ENCODE measurements at regions not wholly inside any gene's neighbourhood (a gene's known extent, or its start where the extent isn't known, plus 50 kb on each side); places are given as distances from the start of the nearest gene placed in this dataset.
"Not testable (repeated sequence)": the region's sequence is repeated elsewhere in the genome, so short reads cannot be mapped to it uniquely, and the experiment has no call there.

DNA sequence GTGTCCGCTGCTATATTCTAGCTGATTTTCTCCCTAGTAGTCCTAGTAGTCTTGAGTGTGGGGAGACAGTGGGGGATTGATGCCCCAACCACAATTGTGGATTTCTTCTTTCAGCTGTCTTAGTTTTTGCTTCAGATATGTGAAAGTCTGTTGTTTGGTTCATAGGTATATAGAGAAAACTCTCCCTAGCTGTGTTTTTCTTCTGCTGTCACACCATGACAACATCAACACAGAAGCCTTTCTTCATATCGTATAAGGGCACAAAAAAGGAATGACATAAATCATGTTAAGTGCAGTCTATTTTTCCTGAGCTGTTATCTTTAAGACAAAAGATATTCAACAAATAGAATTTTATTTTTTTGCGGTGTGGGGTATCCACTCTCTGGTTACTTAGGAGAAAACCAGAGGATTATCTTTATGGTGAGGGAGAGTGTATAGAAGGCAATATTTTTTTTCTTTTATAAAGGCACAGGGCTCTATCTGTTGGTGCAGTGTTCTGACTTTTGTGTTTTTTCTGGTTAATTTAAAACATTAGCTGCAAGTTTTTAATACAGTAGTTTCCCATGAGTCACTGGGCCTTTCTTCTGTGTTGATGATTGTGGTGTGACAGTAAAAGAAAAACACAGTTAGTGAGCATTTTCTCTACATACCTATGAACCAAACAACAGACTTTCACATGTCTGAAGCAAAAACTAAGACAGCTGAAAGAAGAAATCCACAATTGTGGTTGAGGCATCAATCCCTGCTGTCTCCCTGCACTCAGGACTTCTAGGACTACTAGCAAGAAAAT, 139.3 kb upstream of the PLGLB2 start:
- not testable (repeated sequence) for H3K9me3 Mint-ChIP-seq; DNase-seq (ENCODE audit: low spot score in 2 of 2); H3K27ac Mint-ChIP-seq; H3K36me3 Mint-ChIP-seq
- peak in 1 of 2 donors; percentile 13 for ATAC-seq

DNA sequence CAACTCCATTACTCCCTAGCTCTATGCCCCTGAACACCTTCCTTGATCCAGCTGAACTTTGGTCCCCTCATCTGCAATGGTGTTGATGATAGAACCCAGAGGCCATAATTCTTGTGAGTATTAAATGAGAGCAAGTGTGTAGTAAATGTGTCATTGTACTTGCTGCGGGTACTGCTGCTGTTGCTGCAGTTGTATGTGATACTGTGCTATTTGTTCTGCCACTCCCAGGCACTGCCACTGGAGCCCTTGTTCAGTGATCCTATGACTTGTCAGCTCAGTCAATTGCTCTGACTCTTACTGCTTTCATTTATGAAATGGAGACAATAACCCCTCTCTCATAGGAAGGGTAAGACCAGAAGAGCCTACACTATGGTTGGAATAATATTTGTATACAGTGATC, 136.9 kb upstream of the PLGLB2 start:
- not testable (repeated sequence) for H3K9me3 Mint-ChIP-seq; ATAC-seq; H3K27ac Mint-ChIP-seq; H3K36me3 Mint-ChIP-seq; DNase-seq (ENCODE audit: low spot score in 2 of 2)

DNA sequence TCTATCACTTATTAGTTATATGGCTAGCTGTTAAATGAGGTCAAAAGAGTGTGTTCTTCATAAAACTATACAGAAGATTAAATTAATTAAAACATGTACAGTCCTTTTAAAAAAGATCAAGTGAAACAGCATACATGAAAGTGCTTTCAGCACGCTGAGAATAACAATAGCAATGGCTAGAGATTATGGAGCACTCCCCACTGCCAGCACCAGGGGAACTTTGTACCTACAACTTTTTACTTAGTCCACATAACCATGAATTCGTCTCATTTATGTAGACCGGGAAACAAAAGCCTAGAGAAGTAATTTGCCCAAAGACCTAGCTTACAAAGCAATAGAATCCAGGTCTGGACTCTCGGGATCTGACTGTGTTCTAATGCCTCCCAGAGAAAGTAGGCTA, 136.5 kb upstream of the PLGLB2 start:
- DNase-seq (ENCODE audit: low spot score in 2 of 2); H3K27ac Mint-ChIP-seq; ATAC-seq; H3K36me3 Mint-ChIP-seq; H3K9me3 Mint-ChIP-seq: not testable (repeated sequence)

DNA sequence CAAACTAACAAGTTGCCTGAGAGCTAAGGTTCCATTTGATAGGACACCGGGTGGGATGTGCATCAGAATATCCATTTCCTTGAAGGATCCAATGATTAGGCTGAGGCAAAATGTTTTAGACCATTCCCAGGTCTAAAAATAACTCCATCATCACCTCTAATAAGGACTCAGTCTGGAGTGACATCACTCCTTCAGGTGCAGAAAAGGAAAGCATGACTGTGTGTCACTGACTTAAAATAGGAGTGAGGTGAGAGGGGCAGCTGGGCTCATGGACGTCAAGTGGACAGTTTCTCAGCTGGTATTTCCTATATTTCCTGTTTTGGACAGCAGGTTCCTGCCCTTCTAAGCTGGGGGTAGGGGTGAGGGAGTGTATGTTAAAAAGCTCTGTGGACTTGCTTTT, 135.9 kb upstream of the PLGLB2 start:
- ATAC-seq; DNase-seq (ENCODE audit: low spot score in 2 of 2); H3K27ac Mint-ChIP-seq; H3K9me3 Mint-ChIP-seq; H3K36me3 Mint-ChIP-seq: not testable (repeated sequence)

DNA sequence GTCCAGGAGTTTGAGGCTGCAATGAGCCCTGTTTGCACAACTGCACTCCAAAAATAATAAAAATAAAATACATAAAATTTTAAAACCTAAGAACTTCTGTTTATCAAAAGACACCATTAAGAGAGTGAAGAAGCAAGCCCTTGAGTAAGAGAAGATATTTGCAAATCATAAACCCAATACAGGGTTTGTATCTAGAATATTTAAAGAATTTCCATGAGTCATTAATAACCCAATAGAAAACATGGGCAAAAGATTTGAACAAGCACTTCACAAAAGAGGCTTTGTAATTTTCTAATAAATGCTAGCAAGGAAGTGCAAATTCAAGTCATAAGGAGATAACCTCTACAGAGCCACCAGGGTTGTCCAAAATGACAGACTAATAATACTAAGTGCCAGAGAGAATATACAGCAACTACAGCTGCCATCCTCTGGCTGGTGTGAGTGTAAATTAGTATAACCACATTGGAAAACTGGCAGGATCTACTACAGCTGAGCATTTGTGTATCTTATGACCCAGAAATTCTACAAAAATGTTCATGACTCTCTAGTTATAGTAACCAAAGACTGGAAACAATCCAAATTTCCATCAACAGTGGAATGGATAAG, 133.0 kb upstream of the PLGLB2 start:
- DNase-seq (ENCODE audit: low spot score in 2 of 2); H3K9me3 Mint-ChIP-seq; ATAC-seq; H3K36me3 Mint-ChIP-seq; H3K27ac Mint-ChIP-seq: not testable (repeated sequence)

DNA sequence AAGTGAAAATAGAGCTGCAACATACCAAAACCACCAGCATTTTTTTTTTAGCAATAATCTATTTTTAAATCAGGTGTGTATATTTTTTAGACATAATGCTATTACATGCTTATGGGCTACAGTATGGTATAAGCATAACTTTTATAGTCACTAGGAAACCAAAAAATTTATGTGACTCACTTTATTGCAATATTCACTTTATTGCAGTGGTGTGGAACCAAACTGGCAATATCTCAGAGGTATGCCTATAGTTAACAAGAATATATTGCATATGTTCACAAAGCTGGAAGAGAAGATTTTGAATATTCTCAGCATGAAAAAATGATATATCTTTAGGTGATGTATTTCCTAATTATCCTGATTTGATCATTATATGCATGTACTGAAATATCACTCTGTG, 128.8 kb upstream of the PLGLB2 start:
- ATAC-seq; DNase-seq (ENCODE audit: low spot score in 2 of 2); H3K9me3 Mint-ChIP-seq; H3K36me3 Mint-ChIP-seq; H3K27ac Mint-ChIP-seq: not testable (repeated sequence)

DNA sequence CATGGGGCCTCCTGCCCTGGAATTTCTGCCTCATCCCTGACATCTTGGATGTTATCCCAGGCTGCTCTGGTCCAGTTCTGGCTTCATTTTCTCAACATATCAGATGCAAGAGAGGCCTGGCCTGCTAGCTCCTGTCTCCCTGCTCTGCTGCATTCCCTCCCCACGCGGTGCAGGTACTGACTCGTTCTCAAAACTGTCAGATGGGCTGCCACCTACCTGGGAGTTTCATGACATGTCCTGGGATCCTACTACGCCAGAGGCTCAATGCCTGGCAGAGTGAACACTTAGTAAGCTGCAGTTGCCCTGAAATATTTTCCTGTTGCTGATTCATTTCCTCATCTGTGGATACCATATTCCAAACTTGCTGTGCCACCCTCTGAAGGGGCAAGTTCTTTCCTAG, 126.7 kb upstream of the PLGLB2 start:
- not testable (repeated sequence) for H3K27ac Mint-ChIP-seq; H3K9me3 Mint-ChIP-seq; DNase-seq (ENCODE audit: low spot score in 2 of 2); ATAC-seq; H3K36me3 Mint-ChIP-seq

DNA sequence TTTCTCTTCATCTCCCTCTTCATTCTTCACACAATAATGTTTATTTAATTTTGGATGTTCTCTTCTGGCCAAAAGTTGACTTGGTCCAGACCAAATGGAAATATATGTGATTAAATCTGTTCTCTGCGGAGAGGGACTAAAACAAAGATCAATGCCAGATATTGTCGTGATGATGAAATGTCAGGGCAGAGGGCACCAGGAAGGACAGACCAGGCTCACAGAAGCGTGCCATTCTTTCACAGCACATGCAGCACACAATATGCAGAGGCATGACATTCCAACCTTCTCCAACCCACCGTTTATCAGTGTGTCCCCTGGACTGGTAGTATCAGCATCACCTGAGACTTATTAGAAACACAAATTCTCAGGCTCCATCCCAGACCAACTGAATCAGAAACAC, 125.2 kb upstream of the PLGLB2 start:
- not testable (repeated sequence) for DNase-seq (ENCODE audit: low spot score in 2 of 2); H3K36me3 Mint-ChIP-seq

DNA sequence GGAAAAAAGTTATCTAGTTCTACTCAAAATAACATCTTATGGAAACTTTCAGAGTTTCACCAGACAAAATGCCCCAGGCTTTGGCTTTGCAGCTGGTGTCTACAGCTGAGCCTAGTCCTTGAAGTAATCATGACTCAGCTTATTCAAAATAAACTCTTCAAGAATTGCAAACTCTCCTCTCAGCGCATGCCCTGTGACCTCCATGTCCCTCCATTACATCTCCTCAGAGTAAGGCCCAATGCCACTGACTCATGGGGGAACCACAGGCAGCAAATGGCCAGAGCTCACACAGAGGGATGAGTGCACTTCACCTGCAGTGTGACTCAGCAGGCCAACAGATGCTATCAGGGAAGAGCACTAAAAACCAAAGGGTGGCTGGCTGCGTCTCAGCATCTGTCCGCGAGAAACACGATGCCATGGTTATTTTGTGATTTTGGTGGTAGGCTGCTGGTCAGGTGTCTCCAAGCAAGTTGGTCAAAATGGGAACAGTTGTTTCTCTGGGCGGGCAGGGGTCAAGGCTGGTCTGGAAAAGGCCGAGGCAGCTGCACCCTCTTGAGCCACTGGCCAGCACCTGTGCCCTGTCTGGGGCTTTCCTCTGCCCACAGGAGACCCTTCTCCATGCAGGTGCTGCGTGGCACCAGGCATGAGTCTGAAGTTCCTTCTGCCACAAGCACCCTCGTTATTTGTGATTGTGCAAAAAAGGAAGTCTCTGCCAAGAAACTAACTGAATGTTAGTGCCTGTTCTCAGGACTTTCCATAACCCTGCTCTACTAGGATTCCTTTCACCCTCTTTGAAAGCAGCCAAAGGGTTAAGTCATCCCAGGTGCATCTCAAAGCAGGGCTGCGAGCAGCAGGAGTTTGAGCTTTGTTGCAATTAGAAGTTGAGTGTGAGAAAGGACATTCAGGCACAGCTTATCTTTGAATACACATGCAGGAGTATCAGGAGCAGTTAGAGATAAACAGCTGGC, 118.1 kb upstream of the PLGLB2 start:
- ATAC-seq, result peak; percentile 6 to 57
- DNase-seq (ENCODE audit: low spot score in 2 of 2); H3K27ac Mint-ChIP-seq: not testable (repeated sequence)

More for the DNA sequence above, 125.2 kb upstream of the PLGLB2 start:
- ATAC-seq, H3K27ac Mint-ChIP-seq, H3K9me3 Mint-ChIP-seq: not testable (repeated sequence)

DNA sequence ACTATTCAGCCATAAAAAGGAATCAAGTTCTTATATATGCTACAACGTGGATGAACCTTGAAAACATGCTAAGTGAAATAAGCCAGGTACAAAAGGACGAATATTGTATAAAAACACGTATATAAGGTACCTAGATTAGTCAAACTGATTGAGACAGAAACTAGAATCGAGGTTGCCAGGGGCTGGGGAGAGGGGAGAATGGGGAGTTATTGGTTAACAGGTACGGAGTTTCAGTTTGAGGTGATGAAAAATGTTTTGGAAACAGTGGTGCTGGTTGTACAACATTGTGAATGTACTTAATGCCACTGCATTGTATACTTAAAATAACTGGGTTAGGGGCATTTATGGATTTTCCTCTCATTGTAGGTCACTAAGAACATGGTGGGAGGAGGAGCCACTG, 117.0 kb upstream of the PLGLB2 start:
- H3K36me3 Mint-ChIP-seq; H3K9me3 Mint-ChIP-seq; DNase-seq (ENCODE audit: low spot score in 2 of 2): not testable (repeated sequence)
- ATAC-seq, result peak; percentile 18 to 52
- H3K27ac Mint-ChIP-seq, result peak overlapping the region in 1 of 2 donors; percentile 96

More for the DNA sequence above, 118.1 kb upstream of the PLGLB2 start:
- not testable (repeated sequence) for H3K9me3 Mint-ChIP-seq, H3K36me3 Mint-ChIP-seq

DNA sequence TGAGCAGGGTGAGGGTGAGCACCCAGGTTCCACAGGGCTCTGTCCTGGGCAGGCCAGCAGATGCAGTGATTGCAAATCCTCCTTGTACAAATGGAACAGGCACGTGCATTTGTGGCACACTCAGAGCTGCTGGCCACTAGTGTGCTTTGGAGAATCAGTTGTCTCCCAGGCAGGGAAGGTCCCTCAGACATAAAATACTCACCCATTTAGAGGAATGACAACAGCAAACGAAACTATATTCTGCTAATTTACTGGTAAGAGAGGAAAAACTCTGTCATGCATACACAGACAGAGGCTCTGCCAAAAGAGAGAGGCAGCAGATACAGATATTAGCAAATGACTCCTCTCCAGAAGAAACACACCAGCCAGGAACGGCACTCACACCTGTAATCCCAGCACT, 116.5 kb upstream of the PLGLB2 start:
- DNase-seq (ENCODE audit: low spot score in 2 of 2) (peak in 1 of 2 donors; percentile 23), ATAC-seq (peak; percentile 36 to 55)
- not testable (repeated sequence) for H3K9me3 Mint-ChIP-seq, H3K36me3 Mint-ChIP-seq
- peak overlapping the region; percentile 96 to 97 for H3K27ac Mint-ChIP-seq

DNA sequence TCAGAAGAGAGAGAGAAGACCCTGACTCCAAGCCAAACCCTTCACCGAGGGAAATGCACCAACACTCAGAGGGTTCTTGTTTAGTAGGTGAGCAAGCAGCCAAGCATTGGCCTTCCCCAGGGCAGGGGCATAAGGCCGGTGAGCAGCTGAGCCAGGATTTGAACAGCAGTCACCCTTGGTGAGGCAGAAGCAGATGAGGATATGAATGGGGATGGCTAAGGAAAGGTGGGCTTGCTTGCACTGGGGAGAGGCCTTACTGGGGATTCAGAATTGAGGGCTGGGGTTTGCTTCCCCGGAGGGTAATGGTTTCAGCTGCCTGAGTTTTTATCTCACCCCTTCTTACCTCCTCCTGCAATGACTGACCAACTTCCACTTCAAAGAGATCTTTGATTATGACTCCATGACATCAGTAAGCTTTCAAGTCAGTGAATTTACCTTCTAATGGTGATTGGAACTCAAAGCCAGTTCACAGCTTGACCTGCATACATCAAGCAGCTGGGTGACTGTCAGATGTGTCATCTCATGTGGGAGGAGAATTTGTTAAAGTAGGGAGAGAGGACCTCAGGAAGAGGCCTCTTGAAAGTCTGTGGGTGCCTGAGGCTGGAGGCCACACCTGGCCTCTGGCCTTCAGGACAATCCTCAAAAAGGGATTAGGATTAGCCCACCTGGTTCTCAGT, 114.5 kb upstream of the PLGLB2 start:
- not testable (repeated sequence) for DNase-seq (ENCODE audit: low spot score in 2 of 2); H3K36me3 Mint-ChIP-seq; H3K9me3 Mint-ChIP-seq
- ATAC-seq, result peak; percentile 52 to 64
- peak overlapping the region; percentile 74 to 85 for H3K27ac Mint-ChIP-seq

DNA sequence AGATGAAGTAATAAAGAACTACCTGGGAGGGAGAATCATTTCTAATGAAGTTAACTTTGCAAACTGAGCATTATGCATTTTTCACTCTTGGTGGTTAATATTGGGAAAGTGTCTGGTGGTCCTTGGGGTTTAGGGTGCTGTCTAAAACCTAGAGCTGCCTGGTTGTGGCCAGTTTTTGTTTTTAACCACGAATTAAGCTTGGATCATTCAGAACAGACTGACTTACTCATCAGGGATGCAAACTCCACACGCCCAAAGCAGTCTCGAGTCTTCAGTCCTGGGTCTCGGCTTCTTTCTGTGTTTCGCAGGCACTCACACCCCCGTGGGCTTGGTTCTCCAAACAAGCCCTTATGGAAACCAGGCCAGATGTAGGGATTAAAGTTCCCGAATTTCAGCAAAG, 113.8 kb upstream of the PLGLB2 start:
- not testable (repeated sequence) for H3K36me3 Mint-ChIP-seq; H3K9me3 Mint-ChIP-seq; DNase-seq (ENCODE audit: low spot score in 2 of 2)
- H3K27ac Mint-ChIP-seq, result peak overlapping the region; percentile 85 to 96
- peak; percentile 42 to 59 for ATAC-seq

DNA sequence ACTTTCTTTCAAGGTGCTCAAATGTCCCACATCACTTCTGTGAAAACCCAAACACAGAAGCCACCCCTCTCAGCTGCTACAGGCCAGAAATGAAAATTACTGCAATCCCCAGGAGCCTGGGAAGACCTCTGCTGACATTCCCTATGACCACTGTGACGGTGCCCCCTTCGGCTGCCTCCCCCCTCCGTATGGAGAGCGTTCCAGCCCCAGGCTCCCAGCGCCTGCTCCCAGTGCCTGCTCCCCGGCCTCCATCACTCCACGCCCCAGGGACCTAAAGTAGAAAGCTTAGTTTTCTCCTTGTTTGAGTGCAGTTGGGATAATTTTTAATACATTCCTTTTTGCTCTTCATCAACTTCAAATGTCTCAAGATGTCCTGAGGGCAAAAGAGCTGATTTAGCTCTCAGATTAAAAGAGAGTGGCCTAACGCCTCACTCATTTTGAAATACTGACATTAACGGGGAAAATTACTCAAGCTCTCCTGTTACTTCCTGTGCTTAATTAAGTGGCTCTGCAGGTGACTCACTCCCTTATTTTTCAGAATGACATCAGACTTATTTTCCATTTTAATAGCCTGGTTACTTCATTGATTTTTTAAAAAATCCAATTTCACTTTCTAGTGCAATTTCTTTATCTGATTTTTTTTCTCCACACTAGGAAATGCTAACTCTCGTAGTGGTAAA, 112.8 kb upstream of the PLGLB2 start:
- DNase-seq (ENCODE audit: low spot score in 2 of 2), result not testable (repeated sequence)

DNA sequence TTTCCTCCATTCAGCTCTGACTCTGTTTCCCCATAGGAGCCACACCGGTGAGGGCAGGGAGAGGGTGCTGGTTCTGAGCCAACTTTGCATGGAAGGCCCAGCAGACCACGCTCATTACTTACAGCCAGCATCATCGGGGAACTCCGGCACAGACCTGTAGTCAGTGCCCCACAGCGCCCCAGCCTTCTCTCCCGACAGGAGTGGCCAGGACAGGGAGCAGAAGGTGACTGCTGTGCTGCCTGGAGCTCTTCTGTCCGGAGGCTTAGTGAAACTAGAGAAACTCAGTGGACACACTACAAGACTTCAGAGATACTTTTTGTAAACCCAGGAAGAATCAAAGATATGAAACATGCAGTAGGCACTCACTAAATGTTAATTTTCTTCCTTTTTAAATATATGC, 111.6 kb upstream of the PLGLB2 start:
- not testable (repeated sequence) for H3K36me3 Mint-ChIP-seq; DNase-seq (ENCODE audit: low spot score in 2 of 2); H3K9me3 Mint-ChIP-seq; ATAC-seq; H3K27ac Mint-ChIP-seq

More for the DNA sequence above, 112.8 kb upstream of the PLGLB2 start:
- H3K36me3 Mint-ChIP-seq, H3K9me3 Mint-ChIP-seq: not testable (repeated sequence)
- H3K27ac Mint-ChIP-seq, result peak overlapping the region; percentile 85 to 93
- ATAC-seq, result peak; percentile 27 to 33

DNA sequence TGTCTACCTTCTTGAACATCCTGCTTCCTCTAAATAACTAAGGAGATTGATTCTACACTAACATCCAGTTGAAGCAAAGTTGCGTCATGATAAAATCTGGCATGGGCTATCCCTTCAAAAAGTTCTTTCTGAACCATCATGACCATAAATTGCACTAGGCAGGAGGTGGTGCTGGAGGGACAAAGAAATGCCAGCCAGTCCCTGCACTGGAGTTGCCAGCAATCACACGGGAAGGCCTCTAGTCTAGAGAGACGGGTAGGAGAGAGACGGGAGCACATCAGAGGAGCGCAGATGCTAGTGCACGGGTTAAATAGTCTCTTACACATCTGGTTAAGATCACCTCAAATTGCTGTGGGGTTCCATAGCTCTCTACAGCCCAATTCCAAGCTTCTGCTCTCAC, 111.2 kb upstream of the PLGLB2 start:
- not testable (repeated sequence) for H3K36me3 Mint-ChIP-seq

More for the DNA sequence above, 111.2 kb upstream of the PLGLB2 start:
- not testable (repeated sequence) for ATAC-seq; H3K27ac Mint-ChIP-seq; DNase-seq (ENCODE audit: low spot score in 2 of 2); H3K9me3 Mint-ChIP-seq

Data from activated naive CD4-positive, alpha-beta T cell treated with anti-CD3 and anti-CD28 coated beads, Interleukin-2, amount 50 U/mL, for 72 hours (primary cell).